Stimulated activated memory B cell treated with anti-CD40 and anti-IgM and Interleukin-4, amounts not matched to agents 10 μg/mL and 1 μg/mL and 100 μg/mL, for 72 hours (primary cell): ENCODE measurements at regions not wholly inside any gene's neighbourhood (a gene's known extent, or its start where the extent isn't known, plus 50 kb on each side); places are given as distances from the start of the nearest gene placed in this dataset.

ENCODE experiments used
- ATAC-seq: fragments of 150-1000 bp; cut with Tn5 transposase; 2 replicates; pipeline ENCODE4 v1.10.0; 2021
- H3K27ac Mint-ChIP-seq: one replicate; pipeline ENCODE4 v1.8.0; 2022; ENCODE audit warnings: mild to moderate bottlenecking, mixed read lengths
- H3K27me3 Mint-ChIP-seq: one replicate; pipeline ENCODE4 v1.8.0; 2022; ENCODE audit warnings: mixed read lengths
- H3K36me3 Mint-ChIP-seq: one replicate; pipeline ENCODE4 v1.8.0; 2022; ENCODE audit warnings: mixed read lengths
- H3K4me1 Mint-ChIP-seq: one replicate; pipeline ENCODE4 v1.8.0; 2022; ENCODE audit warnings: mixed read lengths
- H3K4me3 Mint-ChIP-seq: one replicate; pipeline ENCODE4 v1.8.0; 2022; ENCODE audit warnings: mild to moderate bottlenecking, moderate library complexity, mixed read lengths
- H3K9me3 Mint-ChIP-seq: one replicate; pipeline ENCODE4 v1.8.0; 2022; ENCODE audit warnings: mixed read lengths

GRCh38 chr11:91913407-91913806, 311.2 kb upstream of the FAT3 start:
- Mint-ChIP-seq H3K9me3 (peaks cover 4% of the 10 kb centered on the region), H3K27ac (no peak overlapping the region), H3K36me3 (no peaks in the 10 kb centered on the region), H3K27me3 (no peaks in the 10 kb centered on the region), H3K4me1 (no peaks in the 10 kb centered on the region), H3K4me3 (no peak overlapping the region)
- no peak for ATAC-seq

- Mint-ChIP-seq H3K27ac (no peak overlapping the region), H3K36me3 (no peaks in the 10 kb centered on the region)
- no peak for ATAC-seq
These were observed 312.3 kb upstream of the FAT3 start for GRCh38 chr11:91912322-91912721.

GRCh38 chr11:91906871-91907624, 317.6 kb upstream of the FAT3 start:
- ATAC-seq, result no peak
- Mint-ChIP-seq H3K9me3 (peaks cover 6% of the 10 kb centered on the region), H3K27me3 (no peaks in the 10 kb centered on the region), H3K4me1 (no peaks in the 10 kb centered on the region), H3K27ac (no peak overlapping the region), H3K4me3 (no peak overlapping the region), H3K36me3 (no peaks in the 10 kb centered on the region)

More at GRCh38 chr11:91912322-91912721, 312.3 kb upstream of the FAT3 start:
- Mint-ChIP-seq H3K27me3 (no peaks in the 10 kb centered on the region), H3K9me3 (peaks cover 4% of the 10 kb centered on the region), H3K4me3 (no peak overlapping the region), H3K4me1 (no peaks in the 10 kb centered on the region)

- no peak overlapping the region for H3K27ac Mint-ChIP-seq
- no peak for ATAC-seq
- peaks cover 8% of the 10 kb centered on the region for H3K9me3 Mint-ChIP-seq
- no peaks in the 10 kb centered on the region for H3K36me3 Mint-ChIP-seq
- no peak overlapping the region for H3K4me3 Mint-ChIP-seq
- H3K4me1 Mint-ChIP-seq, result no peaks in the 10 kb centered on the region
- H3K27me3 Mint-ChIP-seq, result no peaks in the 10 kb centered on the region
These were observed 319.5 kb upstream of the FAT3 start for GRCh38 chr11:91904792-91905785.

DNA sequence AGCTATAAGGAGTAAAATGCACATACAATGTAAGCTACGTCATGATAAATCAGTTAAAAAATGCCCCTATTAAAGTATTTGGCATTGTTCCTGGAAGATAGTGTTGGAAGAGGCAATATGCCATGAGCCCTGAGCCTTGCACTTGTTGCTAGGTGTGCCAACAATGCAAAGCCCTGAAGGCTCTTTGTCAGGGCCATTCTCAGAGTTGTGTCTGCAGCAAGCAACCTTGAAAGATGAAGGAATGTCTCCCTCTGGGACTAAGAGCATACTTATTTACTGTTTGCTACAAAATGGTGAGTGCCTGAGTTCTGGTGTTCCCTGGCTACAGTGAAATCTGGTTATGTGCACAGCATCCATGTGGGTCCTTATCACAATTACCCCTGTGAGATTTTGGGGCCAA, 322.3 kb upstream of the FAT3 start:
- Mint-ChIP-seq H3K4me3 (no peak overlapping the region), H3K27me3 (no peaks in the 10 kb centered on the region), H3K4me1 (no peaks in the 10 kb centered on the region), H3K36me3 (no peaks in the 10 kb centered on the region), H3K27ac (no peak overlapping the region), H3K9me3 (peaks cover 9% of the 10 kb centered on the region)
- ATAC-seq, result no peak

GRCh38 chr11:91880660-91881059, 344.0 kb upstream of the FAT3 start:
- H3K4me3 Mint-ChIP-seq, result no peak overlapping the region
- H3K9me3 Mint-ChIP-seq, result peaks cover 6% of the 10 kb centered on the region
- no peaks in the 10 kb centered on the region for H3K36me3 Mint-ChIP-seq

GRCh38 chr11:91876746-91877145, 347.9 kb upstream of the FAT3 start:
- ATAC-seq, result no peak
- Mint-ChIP-seq H3K9me3 (peaks cover 2% of the 10 kb centered on the region), H3K27me3 (no peaks in the 10 kb centered on the region), H3K4me3 (no peak overlapping the region), H3K36me3 (no peaks in the 10 kb centered on the region), H3K27ac (no peak overlapping the region), H3K4me1 (no peaks in the 10 kb centered on the region)

More at GRCh38 chr11:91880660-91881059, 344.0 kb upstream of the FAT3 start:
- no peaks in the 10 kb centered on the region for H3K4me1 Mint-ChIP-seq
- H3K27ac Mint-ChIP-seq, result no peak overlapping the region
- no peak for ATAC-seq
- no peaks in the 10 kb centered on the region for H3K27me3 Mint-ChIP-seq

GRCh38 chr11:91872243-91872642, 352.4 kb upstream of the FAT3 start:
- no peak for ATAC-seq
- Mint-ChIP-seq H3K9me3 (peaks cover 3% of the 10 kb centered on the region), H3K27ac (no peak overlapping the region), H3K4me3 (no peak overlapping the region), H3K4me1 (no peaks in the 10 kb centered on the region), H3K36me3 (no peaks in the 10 kb centered on the region), H3K27me3 (no peaks in the 10 kb centered on the region)

GRCh38 chr11:91871791-91872190, 352.8 kb upstream of the FAT3 start:
- Mint-ChIP-seq H3K4me3 (no peak overlapping the region), H3K36me3 (no peaks in the 10 kb centered on the region), H3K9me3 (peaks cover 3% of the 10 kb centered on the region), H3K27ac (no peak overlapping the region), H3K4me1 (no peaks in the 10 kb centered on the region), H3K27me3 (no peaks in the 10 kb centered on the region)
- ATAC-seq, result no peak

DNA sequence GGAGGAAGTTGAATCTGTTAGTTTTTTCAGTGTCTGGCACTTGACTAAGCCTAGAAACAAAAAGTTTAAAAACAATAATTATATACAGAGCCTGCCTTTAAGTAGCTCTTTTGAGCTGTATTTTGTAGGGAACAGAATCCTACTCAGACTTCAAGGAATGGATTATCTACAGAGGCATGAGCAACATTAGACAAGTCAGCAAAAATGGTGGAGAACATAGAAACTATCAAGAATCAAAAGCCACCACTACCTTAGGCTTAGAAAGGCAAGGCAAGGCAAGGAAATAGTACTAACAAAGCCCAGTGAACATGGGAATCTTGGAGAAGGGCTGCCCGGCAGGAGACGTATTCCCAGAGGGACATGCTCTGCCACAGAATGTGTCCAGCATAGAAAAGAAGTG, 353.6 kb upstream of the FAT3 start:
- H3K9me3 Mint-ChIP-seq, result peaks cover 6% of the 10 kb centered on the region
- H3K36me3 Mint-ChIP-seq, result no peaks in the 10 kb centered on the region
- no peaks in the 10 kb centered on the region for H3K4me1 Mint-ChIP-seq
- no peaks in the 10 kb centered on the region for H3K27me3 Mint-ChIP-seq
- no peak overlapping the region for H3K27ac Mint-ChIP-seq
- no peak for ATAC-seq
- no peak overlapping the region for H3K4me3 Mint-ChIP-seq

- no peak for ATAC-seq
- Mint-ChIP-seq H3K27ac (no peak overlapping the region), H3K4me3 (no peak overlapping the region), H3K4me1 (no peaks in the 10 kb centered on the region), H3K27me3 (no peaks in the 10 kb centered on the region), H3K9me3 (peaks cover 9% of the 10 kb centered on the region), H3K36me3 (no peaks in the 10 kb centered on the region)
These were observed 354.9 kb upstream of the FAT3 start for GRCh38 chr11:91869686-91870085.

DNA sequence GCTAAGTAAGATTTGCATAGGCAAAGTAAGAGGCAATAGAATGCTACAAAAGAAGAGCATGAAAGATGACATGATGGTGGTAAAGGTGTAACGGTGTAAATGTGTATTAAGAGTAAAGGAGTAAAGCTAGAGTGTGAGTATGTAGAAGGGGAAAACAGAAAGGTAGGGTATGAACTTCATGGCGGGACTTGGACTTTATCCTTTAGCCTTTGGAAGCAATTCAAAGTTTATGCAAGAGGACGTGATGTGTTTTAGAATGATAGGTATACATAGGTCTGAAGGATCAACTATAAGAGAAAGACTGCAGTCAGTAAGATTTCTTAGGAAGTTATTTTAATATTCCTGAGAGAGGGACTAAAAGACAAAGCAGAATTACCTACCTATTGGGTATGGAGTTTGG, 358.0 kb upstream of the FAT3 start:
- Mint-ChIP-seq H3K4me3 (no peak overlapping the region), H3K9me3 (peaks cover 9% of the 10 kb centered on the region), H3K27me3 (no peaks in the 10 kb centered on the region)

DNA sequence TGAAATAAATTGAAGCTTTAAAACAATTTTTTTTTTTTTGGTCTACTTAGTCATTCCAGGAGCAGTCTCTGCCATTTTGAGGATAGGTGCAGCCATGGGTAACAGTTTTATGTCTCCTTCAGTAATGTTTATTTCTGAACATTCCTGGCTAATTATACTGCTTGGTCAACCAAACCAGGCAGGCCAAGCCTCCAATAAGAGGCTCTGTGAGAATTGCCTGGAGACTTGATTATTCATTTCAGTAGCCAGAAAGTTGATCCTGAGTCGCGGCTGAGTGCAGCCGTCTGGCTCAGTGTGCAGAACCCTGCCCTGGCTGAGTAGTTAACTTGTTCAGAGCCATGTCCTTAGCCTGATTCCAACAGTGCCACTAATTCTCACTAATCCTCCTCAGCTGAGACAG, 364.0 kb upstream of the FAT3 start:
- no peak overlapping the region for H3K27ac Mint-ChIP-seq
- no peak overlapping the region for H3K4me3 Mint-ChIP-seq
- peaks cover 2% of the 10 kb centered on the region for H3K9me3 Mint-ChIP-seq
- no peaks in the 10 kb centered on the region for H3K36me3 Mint-ChIP-seq
- ATAC-seq, result no peak
- H3K27me3 Mint-ChIP-seq, result no peaks in the 10 kb centered on the region
- no peaks in the 10 kb centered on the region for H3K4me1 Mint-ChIP-seq

More for the DNA sequence above, 358.0 kb upstream of the FAT3 start:
- no peak for ATAC-seq
- no peaks in the 10 kb centered on the region for H3K4me1 Mint-ChIP-seq
- H3K27ac Mint-ChIP-seq, result no peak overlapping the region
- H3K36me3 Mint-ChIP-seq, result no peaks in the 10 kb centered on the region

DNA sequence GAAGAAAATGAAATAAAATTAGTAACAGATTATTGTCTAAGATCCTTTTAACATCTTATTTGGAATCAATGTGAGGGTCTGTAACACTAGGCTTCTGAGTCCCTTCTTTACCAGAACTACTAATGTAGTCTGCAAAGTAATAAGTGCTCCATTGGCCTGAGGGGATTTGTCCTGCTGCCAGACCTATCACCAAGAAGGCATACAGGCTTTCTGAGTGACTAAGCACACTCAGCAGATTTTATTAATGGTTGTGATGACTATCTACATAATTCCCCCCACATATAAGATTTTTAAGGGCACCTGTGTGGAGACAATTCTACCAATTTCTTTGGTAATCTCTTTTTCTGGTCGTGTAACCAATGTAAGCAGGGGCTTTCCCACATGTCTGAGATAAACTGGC, 365.0 kb upstream of the FAT3 start:
- Mint-ChIP-seq H3K4me3 (no peak overlapping the region), H3K27me3 (no peaks in the 10 kb centered on the region), H3K9me3 (no peaks in the 10 kb centered on the region), H3K4me1 (no peaks in the 10 kb centered on the region), H3K27ac (no peak overlapping the region), H3K36me3 (no peaks in the 10 kb centered on the region)
- no peak for ATAC-seq

GRCh38 chr11:91857179-91857578, 367.4 kb upstream of the FAT3 start:
- ATAC-seq, result no peak
- Mint-ChIP-seq H3K36me3 (no peaks in the 10 kb centered on the region), H3K27me3 (no peaks in the 10 kb centered on the region), H3K4me1 (no peaks in the 10 kb centered on the region), H3K27ac (no peak overlapping the region), H3K4me3 (no peak overlapping the region), H3K9me3 (no peaks in the 10 kb centered on the region)

DNA sequence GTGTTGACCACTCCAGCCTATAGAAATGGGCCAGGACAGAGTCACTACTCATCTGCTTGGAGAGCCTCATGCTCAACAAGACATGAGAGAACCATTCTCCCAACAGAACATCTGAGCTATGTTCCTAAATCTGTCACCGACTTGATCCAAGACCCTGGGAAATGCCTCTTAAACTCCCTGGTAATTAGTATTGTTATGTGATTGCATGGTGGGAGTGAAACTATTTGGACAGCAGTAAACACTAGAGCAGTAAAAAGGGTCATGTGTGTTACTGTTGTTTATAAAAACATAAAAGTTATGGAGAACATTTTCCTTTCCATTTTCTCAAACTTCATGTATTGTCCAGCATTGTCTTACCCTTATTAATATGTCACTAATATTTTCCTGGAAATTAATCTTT, 369.8 kb upstream of the FAT3 start:
- Mint-ChIP-seq H3K36me3 (no peaks in the 10 kb centered on the region), H3K9me3 (no peaks in the 10 kb centered on the region), H3K27me3 (no peaks in the 10 kb centered on the region), H3K4me1 (no peaks in the 10 kb centered on the region), H3K4me3 (no peak overlapping the region), H3K27ac (no peak overlapping the region)
- no peak for ATAC-seq
